ENCODE measurements at regions not wholly inside any gene's neighbourhood (a gene's known extent, or its start where the extent isn't known, plus 50 kb on each side); places are given as distances from the start of the nearest gene placed in this dataset.

DNA sequence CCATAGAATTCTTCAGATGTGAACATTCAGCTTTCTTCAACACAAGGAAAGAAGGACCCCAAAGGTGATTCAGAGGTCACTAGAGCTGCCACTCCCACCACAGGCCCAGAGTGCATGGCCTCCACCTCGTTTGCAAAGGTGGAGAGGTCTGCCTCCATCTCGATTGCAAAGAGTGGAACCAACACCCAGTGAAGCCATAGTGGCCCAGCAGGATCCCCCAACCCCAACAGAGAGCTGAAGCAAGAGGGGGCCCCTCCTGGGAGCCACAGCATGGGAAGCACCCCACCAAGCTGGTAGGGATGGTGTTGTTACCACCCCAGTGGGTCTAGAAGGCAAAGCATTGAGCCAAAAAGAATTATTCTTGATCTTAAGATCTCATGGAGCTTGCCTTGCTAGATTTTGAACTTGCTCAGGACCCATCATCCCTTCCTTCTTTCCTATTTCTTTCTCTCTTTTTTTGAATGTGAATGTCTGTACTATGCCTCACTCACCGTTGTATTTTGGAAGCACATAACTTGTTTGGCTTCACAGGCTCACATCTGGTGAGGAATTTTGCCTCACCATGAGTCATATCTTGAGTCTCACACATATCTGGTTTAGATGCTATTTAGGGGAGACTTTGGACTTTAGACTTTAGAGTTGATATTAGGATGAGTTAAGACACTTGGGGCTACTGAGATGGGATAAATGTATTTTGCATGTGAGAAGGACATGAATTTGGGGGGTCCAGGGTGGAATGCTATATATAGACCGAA is 119.2 kb downstream of the ANKRD60 start:
- DNase-seq = no peak

DNA sequence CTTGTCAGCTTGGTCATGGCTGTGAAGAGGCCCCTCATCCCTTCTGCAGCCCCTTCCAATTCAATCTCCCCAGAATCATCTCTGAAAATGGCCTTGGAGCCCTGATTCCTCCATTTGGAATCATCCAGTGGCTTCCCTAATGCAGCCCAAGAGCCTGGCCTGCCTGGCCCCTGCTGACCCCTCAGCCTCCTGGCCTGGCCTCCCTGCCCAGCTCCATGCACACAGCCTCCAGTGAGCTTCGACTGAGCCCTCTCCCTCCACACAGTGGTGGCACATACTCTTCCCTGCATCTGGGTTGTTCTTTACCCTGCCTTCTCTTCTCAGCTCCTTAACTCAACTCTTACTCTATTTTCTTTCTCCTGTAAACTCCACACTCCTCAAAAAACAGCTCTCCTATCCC is 120.9 kb downstream of the ANKRD60 start:
- no peak for DNase-seq

DNA sequence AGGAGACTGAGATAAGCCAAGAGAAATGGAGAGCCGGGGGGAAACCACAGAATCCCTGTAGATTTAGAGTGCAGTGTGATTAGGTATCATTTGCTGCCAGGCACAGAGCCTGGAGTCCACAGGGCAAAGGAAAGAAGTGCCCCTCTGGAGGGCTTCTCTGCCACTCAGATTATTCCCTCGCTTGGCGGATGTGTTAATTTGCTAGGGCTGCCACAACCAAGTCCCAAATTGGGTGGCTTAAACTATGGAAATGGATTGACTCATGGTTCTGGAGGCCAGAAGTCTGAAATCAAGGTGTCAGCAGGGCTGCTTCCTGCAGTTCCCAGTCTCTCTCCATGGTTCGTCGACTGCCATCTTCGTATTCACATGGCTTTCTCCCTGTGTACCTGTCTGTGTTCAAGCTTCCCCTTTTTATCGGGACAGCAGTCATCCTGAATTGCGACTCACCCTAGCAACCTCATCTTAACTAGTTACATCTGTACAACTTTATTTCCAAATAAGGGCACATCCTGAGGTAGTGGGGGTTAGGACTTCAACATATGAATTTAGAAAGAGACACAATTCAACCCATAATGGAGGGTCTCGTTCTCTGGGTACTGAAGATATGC is 122.2 kb downstream of the ANKRD60 start:
- DNase-seq = no peak

DNA sequence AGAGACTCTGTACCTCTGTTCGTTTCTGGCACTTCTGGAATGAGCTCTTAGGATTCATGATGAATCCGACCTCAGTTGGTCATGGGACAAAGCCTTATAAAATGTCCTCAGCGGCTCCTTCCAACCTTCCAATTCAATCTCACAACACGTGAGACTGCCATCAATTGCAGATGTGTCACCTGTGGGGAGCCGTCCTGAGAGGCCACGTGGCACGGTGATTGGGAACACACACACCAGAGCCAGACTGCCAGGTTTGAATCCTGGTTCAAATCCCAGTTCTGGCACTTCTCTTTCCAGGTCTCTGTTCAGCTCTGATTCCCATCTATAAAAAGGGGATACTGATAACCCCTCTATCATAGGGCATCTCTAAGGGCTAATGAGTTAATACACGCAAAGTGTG is 124.5 kb downstream of the ANKRD60 start:
- DNase-seq = no peak

DNA sequence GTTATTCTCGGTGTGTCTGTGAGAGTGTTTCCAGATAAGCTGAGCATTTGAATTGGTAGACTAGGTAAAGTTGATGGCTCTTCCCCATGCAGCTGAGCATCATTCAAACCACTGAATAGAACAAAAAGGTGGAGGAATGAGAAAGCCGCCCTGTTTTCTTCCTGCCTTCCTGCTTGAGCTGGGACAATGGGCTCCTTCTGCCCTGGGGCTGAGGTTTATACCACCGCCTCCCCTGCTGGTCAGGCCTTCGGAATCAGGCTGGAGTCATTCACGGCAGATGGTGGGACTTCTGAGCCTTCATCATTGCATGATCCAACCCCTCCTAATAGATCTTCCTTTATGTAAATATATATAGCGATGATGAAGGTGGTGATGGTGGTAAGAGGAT is 124.9 kb downstream of the ANKRD60 start:
- no peak for DNase-seq

DNA sequence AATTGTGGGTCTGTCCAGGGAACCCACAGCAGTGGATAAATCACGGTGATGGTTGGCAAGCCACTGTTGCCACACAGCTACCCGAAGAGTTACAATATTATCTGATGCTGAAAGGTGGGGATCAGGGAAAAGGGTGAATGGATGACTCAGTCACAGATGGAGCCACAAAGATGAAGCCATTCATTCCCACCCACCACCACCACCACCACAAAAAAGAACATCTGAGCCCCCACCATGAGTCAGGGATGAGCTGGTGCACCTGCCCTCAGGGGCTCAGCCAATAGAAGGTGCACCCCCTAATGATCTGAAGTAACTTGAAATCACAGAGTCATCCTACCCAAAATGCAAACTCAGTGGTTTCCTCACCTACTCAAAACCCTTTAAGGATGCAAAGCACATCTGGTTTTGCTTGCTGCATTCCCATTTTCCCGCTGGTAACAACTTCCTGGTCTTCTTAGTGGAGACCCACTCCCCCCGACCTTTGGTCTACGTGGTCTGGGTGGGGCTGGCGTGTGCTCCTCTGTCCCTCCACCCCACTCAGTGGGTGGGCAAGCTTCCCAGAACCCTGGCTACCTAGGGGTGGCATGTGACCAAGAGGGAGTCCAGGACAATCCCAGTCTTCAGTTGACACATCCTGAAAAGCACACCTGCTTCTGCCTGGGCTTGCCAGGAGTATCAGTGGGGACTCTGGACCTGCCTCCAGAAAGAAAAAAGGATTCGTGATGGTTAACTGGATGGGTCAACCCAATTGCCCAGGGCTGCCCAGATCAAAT is 125.5 kb downstream of the ANKRD60 start:
- no peak for DNase-seq

DNA sequence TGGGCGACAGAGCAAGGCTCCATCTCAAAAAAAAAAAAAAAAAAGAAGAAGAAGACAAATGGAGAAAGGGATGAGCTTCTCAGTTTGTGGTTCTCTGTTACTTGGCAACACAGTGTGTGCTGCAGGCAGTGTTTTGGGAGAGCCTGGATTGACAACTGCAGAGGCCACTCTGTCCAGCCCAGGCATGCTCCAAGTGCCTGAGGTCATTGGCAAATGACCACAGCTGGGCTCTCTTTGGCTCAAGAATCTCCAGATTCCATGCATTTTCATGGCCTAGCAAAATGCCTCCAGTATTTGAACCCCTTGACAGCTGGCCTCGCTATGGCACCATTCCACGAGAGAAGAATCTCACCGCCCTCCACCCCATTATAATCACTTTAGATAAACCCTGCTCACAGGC is 126.2 kb downstream of the ANKRD60 start:
- no peak for DNase-seq

DNA sequence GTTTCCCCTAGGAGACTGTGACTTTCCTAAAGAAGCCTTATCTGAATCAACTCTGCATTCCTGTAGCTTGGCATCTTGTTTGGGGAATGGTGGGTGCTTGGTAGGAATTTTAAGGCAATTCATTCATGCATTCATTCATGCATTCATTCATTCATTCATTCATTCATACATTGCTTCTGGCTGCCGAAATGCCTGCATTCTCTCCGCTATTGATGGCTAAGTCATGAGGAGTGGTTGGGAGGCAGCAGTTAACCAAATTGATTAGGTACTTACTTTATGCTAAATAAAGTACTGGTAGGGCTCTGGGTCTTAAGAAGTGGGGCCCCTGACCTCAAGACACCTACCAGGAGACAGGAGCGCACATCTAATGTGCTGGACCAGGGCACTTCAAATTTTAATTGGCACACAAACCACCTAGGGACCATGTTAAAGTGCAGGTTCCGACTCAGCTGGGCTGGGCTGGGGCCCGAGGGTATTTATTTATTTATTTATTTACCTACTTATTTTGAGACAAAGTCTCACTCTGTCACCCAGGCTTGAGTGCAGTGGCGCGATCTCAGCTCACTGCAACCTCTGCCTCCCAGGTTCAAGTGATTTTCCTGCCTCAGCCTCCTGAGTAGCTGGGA is 127.6 kb downstream of the ANKRD60 start:
- DNase-seq = no peak

DNA sequence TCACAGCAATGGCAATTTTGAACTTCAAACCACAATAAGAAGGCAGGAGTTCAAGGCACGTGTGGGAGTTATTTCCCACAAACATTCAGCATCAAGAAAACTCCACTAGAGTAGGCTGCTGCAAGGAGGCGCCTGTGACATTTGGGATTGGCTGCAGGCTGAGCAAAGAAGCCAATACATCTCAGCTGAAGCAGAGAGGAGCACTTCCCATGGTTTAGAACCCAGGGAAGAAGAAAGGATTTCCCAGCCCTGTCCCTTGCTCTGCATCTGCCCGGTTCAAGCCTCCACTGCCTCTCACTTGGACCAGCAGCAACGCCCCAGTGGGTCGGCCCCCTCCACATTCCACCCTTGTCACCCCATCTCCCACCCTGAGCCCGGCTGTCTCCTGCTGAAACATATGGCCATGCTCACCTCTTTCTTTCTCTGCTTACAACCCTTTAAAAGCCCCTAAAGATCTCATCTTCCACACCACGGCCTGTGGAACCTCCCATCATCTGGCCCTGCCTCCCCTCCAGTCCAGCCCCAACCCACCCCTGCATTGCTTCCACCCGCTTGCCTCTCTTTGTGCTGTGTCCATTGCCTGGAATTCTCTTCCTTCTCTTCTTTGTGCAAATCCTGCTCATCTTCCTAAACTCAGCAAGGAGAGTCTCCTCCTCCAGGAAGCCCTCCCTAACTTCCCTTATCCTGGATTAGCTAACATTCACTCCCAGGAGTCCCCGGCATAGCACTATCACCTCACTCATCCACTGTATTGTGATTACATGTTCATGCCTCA is 128.3 kb downstream of the ANKRD60 start:
- DNase-seq = no peak

DNA sequence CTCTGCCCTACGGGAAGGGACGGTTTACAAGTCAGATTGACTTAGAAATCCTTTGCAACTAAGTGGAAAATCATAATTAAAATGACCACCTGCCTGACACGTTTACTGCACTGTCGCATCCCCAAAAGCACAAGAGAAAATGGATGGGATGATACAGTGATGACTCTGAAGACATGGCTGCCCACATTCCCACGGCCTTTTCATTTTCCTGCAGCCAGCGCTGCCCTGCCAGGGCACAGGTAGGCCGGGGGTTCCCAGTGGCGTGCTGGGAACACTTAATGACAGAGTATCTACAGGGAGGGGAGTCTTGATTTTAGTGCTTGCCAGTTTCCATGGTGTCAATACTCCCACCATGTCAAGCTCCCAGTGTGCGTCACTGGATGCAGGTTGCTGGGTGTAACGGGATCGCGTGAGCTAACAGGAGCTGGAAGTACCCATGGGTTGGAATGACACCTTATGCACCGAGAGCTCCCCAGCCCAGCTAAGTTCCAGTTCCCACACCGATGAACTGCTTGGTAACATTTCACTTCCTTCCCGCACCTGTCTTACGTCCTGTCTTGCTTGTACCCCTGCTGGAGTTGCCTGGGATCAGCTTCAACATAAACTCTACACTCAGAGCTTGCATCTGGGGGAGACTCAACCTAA is 129.0 kb downstream of the ANKRD60 start:
- no peak for DNase-seq

DNA sequence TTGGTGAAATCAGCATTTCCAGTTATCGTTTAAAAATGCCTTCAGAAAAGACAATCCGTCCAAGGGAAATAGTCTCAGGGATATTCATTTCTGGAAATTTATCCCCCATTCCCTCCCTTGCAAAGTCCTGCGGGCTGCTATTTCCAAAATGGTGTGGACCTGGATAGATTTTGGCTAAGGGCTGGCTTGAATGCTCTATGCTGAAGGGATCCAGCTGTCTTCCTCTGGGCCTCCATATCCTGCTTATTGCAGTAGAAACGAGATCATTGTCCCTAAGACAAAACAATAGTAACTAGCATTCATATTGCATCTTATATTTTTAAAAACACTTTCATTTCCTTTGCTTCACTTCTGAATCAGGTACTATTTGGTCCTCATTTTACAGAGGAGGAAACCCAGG is 129.9 kb downstream of the ANKRD60 start:
- no peak for DNase-seq

DNA sequence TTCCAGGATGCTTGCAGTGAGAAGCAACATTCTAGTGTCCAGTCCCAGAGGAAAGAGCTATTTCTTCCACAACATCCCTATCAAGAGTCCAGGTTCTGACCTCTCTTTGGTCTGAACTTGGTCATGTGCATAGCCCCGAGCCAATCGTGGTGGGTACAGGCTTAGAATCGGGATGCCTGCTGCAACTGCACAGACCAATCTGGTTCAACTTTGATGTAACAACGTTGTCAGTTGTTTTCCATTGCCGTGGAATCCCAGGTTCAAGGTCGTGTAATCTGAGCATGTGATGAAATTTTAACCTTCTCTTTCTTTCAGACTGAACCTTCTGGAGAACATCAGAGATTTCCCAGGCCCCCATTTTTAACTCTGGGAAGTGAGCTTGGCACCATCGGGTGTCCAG is 130.5 kb downstream of the ANKRD60 start:
- DNase-seq = no peak

DNA sequence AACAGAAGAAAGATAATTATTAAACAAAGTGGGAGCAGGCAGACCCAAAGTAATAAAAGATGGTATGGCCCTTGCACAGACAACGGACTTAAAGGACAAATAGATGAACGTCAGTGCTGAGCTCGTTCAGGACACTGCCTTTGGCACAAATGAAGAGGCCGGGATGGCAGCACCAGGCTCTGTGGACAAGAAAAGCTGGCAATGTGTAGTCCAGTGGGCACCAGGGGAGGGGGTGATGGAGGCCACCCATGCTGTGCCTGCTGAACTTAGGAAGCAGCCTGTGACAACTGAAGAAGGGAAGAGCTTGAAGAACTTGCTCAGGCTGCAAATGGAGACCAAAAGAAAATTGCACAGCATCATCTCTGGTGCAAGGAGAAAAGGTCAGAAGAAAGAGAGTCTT is 131.0 kb downstream of the ANKRD60 start:
- DNase-seq = no peak

DNA sequence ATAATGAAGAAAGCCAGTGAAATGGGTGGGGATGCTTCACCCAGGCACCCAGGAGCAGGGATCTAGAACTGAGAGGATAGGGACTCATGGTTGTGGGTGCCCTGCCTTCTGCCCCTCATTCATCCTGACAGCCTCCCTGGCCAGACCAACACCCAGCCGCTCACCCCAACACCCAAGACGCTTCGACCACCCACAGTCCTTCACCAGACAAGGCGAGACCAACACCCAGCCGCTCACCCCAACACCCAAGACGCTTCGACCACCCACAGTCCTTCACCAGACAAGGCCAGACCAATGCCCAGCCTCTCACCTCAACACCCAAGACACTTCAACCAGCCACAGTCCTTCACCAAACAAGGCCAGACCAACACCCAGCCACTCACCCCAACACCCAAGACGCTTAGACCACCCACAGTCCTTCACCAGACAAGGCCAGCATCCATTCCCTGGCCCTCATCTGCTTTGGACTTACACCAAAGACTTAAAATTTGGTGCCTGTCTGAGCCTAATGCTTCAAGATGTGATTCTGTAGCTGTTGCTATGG is 131.5 kb downstream of the ANKRD60 start:
- DNase-seq = no peak

DNA sequence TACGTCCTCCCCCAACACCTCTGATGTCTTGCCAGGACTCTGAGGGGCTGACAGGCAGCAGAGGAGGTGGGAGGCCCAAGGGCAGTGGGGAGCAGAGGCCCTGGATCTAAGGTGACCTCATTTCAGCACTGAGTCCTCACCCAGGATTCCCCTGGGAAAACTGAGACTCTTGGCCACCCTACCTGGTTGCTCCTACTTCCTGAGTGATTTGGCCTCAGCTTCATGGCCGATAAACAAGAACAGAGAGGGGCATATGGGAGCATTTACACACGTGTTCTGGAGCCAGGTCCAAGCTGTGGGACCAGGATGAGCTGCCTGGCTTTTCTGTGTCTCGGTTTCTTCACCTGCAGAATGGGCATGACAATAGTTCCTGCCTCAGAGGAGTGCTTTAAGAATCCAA is 133.8 kb downstream of the ANKRD60 start:
- DNase-seq = no peak

DNA sequence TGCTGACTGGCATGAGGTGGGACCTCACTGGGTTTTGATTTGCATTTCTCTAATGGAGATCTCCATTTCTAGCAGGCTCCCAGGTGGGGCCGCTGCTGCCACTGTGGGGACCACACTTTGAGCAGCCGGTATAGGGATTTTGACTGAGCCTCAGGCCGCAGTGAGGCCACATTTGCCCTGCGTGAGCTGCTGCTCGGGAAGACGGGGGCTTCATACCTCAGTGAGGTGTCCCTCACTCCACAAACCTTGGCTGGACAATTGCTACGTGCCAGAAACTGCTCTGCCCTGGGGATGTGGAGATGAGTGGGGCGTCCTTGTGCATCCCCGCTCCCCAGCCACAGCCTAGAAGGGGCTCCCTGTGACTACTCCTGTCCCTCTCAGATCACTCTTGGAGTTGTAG is 134.3 kb downstream of the ANKRD60 start:
- no peak for DNase-seq

DNA sequence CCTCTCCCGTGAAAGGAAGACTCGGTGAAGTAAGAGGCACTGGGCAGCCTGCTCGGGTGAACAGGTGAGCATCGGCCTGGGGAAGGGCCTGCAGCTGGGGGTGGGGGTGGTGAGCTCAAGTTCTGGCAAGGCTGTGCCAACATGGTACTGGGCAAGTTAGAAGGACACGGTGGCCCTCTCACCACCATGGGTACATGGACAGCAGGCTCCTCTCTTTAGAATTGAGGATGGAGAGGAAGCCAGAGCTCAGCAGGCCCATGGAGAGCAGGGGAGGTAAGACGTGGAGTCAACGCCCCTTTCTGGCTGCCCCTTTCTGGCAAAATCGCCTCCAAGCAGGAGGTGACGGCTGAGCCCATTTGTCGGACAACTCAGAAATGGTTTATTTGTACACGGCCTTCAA is 135.6 kb downstream of the ANKRD60 start:
- DNase-seq = no peak

DNA sequence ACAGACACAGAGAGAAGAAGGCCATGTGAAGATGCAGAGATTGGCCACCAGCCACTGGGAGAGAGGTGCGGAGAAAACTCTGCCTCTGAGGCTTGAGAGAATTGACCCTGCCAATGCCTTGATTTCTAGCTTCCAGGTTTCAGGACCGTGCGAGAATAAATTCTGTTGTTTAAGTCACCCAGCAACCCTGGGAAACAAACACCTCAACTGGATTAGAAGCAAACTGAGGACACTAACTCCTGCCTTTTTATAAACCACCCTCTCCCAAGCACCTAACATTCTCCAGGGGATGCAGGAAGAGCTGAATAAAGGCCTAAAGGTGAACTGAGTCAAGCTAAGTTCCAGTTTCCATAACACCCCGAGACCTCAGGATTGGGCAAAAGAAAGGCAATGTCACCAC is 136.1 kb downstream of the ANKRD60 start:
- no peak for DNase-seq

DNA sequence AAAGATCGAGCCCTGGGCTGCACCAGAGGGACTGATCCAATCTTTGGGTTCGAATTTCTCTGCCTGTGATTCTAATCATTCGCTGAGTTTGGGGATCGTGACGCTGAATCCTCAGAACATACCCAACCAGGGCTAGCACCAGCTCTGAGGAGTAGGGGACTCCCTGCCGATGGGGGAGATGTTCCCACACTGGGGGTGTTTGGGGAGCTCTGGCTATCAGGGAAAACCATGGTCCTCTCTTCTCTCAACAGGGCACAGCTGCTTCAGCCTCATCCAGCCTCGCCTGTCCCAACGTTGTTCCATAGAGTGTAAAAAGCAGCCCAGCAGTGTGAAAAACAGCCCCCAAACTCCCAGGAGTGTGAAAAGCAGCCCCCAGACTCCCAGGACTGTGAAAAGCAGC is 136.6 kb downstream of the ANKRD60 start:
- DNase-seq = no peak

DNA sequence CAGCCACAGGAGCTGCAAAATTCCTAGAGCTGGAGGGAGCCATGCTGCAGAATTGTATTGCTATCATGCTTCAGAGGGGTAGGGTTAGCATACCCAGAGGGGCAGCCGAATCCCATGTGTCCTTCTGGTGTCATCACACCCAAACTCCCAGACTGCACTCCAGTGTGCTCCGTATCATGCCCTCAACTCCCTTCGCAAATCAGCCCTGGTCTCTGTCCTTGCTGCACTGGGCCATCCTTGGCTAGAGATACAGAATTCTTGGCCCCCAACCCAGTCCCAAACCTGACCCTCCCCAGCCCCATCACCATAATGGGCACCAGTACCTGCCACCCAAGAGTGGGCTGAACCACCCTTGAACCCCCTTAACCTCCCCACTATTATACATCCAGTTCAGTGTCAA is 138.3 kb downstream of the ANKRD60 start:
- DNase-seq = no peak

DNA sequence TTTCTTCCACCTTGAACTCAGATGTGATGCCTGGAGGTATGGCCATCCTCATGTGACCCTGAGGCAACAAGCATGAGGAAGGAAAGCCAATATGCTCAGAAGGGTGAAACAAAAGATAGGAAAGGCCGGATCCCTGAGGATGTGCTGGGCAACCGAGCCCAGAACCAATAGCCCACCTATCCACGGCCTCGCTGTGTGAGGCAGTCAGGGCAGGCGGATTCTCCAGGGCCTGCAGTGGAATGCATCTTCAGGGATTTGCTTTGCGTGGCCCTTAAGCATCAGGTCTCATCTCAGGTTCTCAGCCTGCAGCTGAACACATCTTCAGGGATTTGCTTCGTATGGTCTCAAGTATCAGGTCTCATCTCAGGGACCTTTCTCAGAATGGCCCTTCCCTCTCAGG is 139.8 kb downstream of the ANKRD60 start:
- DNase-seq = no peak

DNA sequence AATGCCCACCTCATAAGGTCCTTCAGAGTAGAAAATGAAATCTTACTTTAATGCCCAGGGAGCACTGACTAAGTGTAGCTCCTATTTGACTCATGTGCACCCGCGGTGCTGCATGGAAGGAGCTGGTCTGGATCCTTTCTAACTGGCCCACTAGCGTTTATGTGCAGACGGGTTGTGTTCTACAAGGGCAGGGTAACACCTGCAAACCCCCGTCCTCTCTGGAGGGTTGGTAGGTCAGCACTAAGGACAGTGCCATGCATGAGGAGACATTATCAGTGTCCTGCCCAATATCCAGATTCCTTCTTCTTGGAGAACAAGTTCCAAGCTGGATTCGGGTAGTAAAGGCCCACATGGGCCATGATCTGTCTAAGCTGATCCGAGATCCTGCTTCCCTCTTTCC is 140.3 kb downstream of the ANKRD60 start:
- no peak for DNase-seq

Data from NCI-H526 (cell line).